Putamen (tissue), 1 donor: ENCODE measurements at regions not wholly inside any gene's neighbourhood (a gene's known extent, or its start where the extent isn't known, plus 50 kb on each side); places are given as distances from the start of the nearest gene placed in this dataset.

ENCODE experiments used
- DNase-seq: peaks from one replicate; pipeline ENCODE4 v3.0.0-alpha.2; 2016; ENCODE audit warnings: low spot score

GRCh38 chr1:175826705-175827104 is 83.3 kb upstream of the TNR start:
- DNase-seq: no peak

- no peak for DNase-seq
These were observed 80.7 kb upstream of the TNR start for GRCh38 chr1:175824079-175824478.

- no peak for DNase-seq
These were observed 80.0 kb upstream of the TNR start for GRCh38 chr1:175823406-175823805.

- DNase-seq: no peak
These were observed 79.2 kb upstream of the TNR start for GRCh38 chr1:175822580-175822979.

GRCh38 chr1:175820456-175821025 is 77.1 kb upstream of the TNR start:
- no peak for DNase-seq

GRCh38 chr1:175818929-175819328 is 75.5 kb upstream of the TNR start:
- no peak for DNase-seq

GRCh38 chr1:175817445-175817844 is 74.0 kb upstream of the TNR start:
- no peak for DNase-seq

GRCh38 chr1:175814885-175815284 is 71.5 kb upstream of the TNR start:
- no peak for DNase-seq

GRCh38 chr1:175812936-175813335 is 69.5 kb upstream of the TNR start:
- DNase-seq: no peak

GRCh38 chr1:175810305-175810704 is 66.9 kb upstream of the TNR start:
- DNase-seq: no peak

GRCh38 chr1:175808999-175809398 is 65.6 kb upstream of the TNR start:
- no peak for DNase-seq

- DNase-seq: no peak
These were observed 65.2 kb upstream of the TNR start for GRCh38 chr1:175808573-175808972.

- no peak for DNase-seq
These were observed 61.2 kb upstream of the TNR start for GRCh38 chr1:175804561-175804960.

- no peak for DNase-seq
These were observed 60.0 kb upstream of the TNR start for GRCh38 chr1:175803413-175803812.

GRCh38 chr1:175802407-175803123 is 59.2 kb upstream of the TNR start:
- no peak for DNase-seq

GRCh38 chr1:175801979-175802378 is 58.6 kb upstream of the TNR start:
- no peak for DNase-seq

- no peak for DNase-seq
These were observed 54.2 kb upstream of the TNR start for GRCh38 chr1:175797576-175797975.

- DNase-seq: no peak
These were observed 51.2 kb upstream of the TNR start for GRCh38 chr1:175794586-175794985.

- DNase-seq: no peak
These were observed 50.2 kb upstream of the TNR start for GRCh38 chr1:175793617-175794016.
